ENCODE measurements at regions not wholly inside any gene's neighbourhood (a gene's known extent, or its start where the extent isn't known, plus 50 kb on each side); places are given as distances from the start of the nearest gene placed in this dataset.
A peak's percentile ranks its signal among the peaks of the same experiment; 100 is the strongest.

- no peak for DNase-seq
Observed at GRCh38 chr6:62474793-62475192, 188.8 kb upstream of the KHDRBS2 start.

- no peak for DNase-seq
Observed at GRCh38 chr6:62466607-62467006, 180.6 kb upstream of the KHDRBS2 start.

- peak; percentile 93 for DNase-seq
Observed at GRCh38 chr6:62465206-62465605, 179.2 kb upstream of the KHDRBS2 start.

- no peak for DNase-seq
Observed at GRCh38 chr6:62452586-62452985, 166.6 kb upstream of the KHDRBS2 start.

GRCh38 chr6:62446647-62447316, 160.8 kb upstream of the KHDRBS2 start:
- no peak for DNase-seq

GRCh38 chr6:62445521-62445920, 159.5 kb upstream of the KHDRBS2 start:
- DNase-seq, result no peak

- no peak for DNase-seq
Observed at GRCh38 chr6:62441182-62441581, 155.2 kb upstream of the KHDRBS2 start.

GRCh38 chr6:62429781-62430180, 143.8 kb upstream of the KHDRBS2 start:
- DNase-seq, result no peak

- no peak for DNase-seq
Observed at GRCh38 chr6:62400521-62401259, 114.7 kb upstream of the KHDRBS2 start.

GRCh38 chr6:62393608-62394007, 107.6 kb upstream of the KHDRBS2 start:
- DNase-seq, result peak; percentile 5

- DNase-seq, result no peak
Observed at GRCh38 chr6:62392291-62392690, 106.3 kb upstream of the KHDRBS2 start.

GRCh38 chr6:62391358-62391757, 105.3 kb upstream of the KHDRBS2 start:
- DNase-seq, result no peak

- no peak for DNase-seq
Observed at GRCh38 chr6:62390401-62390800, 104.4 kb upstream of the KHDRBS2 start.

GRCh38 chr6:62371453-62372210, 85.6 kb upstream of the KHDRBS2 start:
- no peak for DNase-seq

GRCh38 chr6:62367601-62368000, 81.6 kb upstream of the KHDRBS2 start:
- DNase-seq, result peak; percentile 88

GRCh38 chr6:62362097-62362496, 76.1 kb upstream of the KHDRBS2 start:
- no peak for DNase-seq

- DNase-seq, result peak; percentile 59
Observed at GRCh38 chr6:62357835-62358234, 71.8 kb upstream of the KHDRBS2 start.

- peak; percentile 6 for DNase-seq
Observed at GRCh38 chr6:62354261-62354660, 68.2 kb upstream of the KHDRBS2 start.

GRCh38 chr6:62345962-62346689, 60.1 kb upstream of the KHDRBS2 start:
- DNase-seq, result no peak

- DNase-seq, result no peak
Observed at GRCh38 chr6:62345446-62345845, 59.4 kb upstream of the KHDRBS2 start.

GRCh38 chr6:62344850-62345249, 58.8 kb upstream of the KHDRBS2 start:
- DNase-seq, result no peak

GRCh38 chr6:62338477-62338876, 52.5 kb upstream of the KHDRBS2 start:
- no peak for DNase-seq

All from hematopoietic multipotent progenitor cell treated with erythropoietin and hydrocortisone succinate and interleukin-3 and kit ligand, for 4 days (in vitro differentiated cells).